ENCODE measurements at regions not wholly inside any gene's neighbourhood (a gene's known extent, or its start where the extent isn't known, plus 50 kb on each side); places are given as distances from the start of the nearest gene placed in this dataset.

- TF ChIP-seq EZH2 (IDR thresholded peaks at IDR 0.05; ENCODE audit: low read length, unreplicated experiment): no peak
- no peak for TF ChIP-seq CTCF (conservative IDR thresholded peaks at IDR 0.05; ENCODE audit: low read depth, low read length)
Observed at GRCh38 chr6:79430913-79431536, 106.2 kb downstream of the LCA5 start.

Measured in PC-3 (cell line).